Panc1 (cell line): ENCODE measurements at regions not wholly inside any gene's neighbourhood (a gene's known extent, or its start where the extent isn't known, plus 50 kb on each side); places are given as distances from the start of the nearest gene placed in this dataset.
A peak's percentile ranks its signal among the peaks of the same experiment; 100 is the strongest.

Source experiments
- ATAC-seq: fragments of 200-7000 bp; cut with Tn5 transposase; 2 replicates; pipeline ENCODE4 v1.9.1; 2020; ENCODE audit warnings: mild to moderate bottlenecking, moderate library complexity
- BruUV-seq: library from RNA; stranded (reverse); fragments of 400-500 nt; replicated peaks from 2 replicates; lab custom pipeline; 2021; lab: Mats Ljungman, UMichigan
- CTCF ChIA-PET: fragments of 300-600 bp; sonication (Branson Sonifier 250); formaldehyde crosslinking; loops from one replicate; lab custom pipeline; 2022; ENCODE audit warnings: antibody characterized with exemption; lab: Charles Lee
- POLR2A ChIA-PET: fragments of 300-600 bp; sonication (Branson Sonifier 250); formaldehyde crosslinking; loops from one replicate; lab custom pipeline; 2022; ENCODE audit warnings: antibody characterized with exemption; lab: Charles Lee
- DNase-seq: peaks from one replicate; pipeline ENCODE4 v3.0.0-alpha.2; 2010; ENCODE audit warnings: low read depth, low spot score
- H3K27ac ChIP-seq: 2 replicates; pipeline ENCODE4 v1.5.1; 2011; ENCODE audit warnings: mild to moderate bottlenecking, low read length, inconsistent platforms
- H3K27me3 ChIP-seq: fragments of 200-500 bp; sonication (Bioruptor generic); 2 replicates; pipeline ENCODE4 v1.6.0; 2014; ENCODE audit warnings: low read length, inconsistent platforms; ENCODE audit not compliant: control insufficient read depth, insufficient read depth
- H3K36me3 ChIP-seq: fragments of 200-500 bp; sonication (Bioruptor generic); 2 replicates; pipeline ENCODE4 v1.5.1; 2014; ENCODE audit warnings: inconsistent platforms, mild to moderate bottlenecking, low read length, moderate library complexity; ENCODE audit not compliant: control insufficient read depth, insufficient read depth
- H3K4me1 ChIP-seq: 2 replicates; pipeline ENCODE4 v1.5.1; 2011; ENCODE audit warnings: inconsistent platforms, mild to moderate bottlenecking, low read length, moderate library complexity; ENCODE audit not compliant: control insufficient read depth, insufficient read depth
- H3K4me3 ChIP-seq, 2 experiments: 2 replicates each; pipeline ENCODE4 v1.5.1; 2011 to 2012; ENCODE audit warnings: low read depth in 2 of 2, low read length in 2 of 2, mild to moderate bottlenecking in 2 of 2, inconsistent platforms in 1 of 2, moderate library complexity in 1 of 2
- H3K9me3 ChIP-seq: fragments of 200-500 bp; sonication (Bioruptor generic); 2 replicates; pipeline ENCODE4 v1.5.1; 2014; ENCODE audit warnings: low read depth, mild to moderate bottlenecking, inconsistent platforms, low read length, moderate library complexity; ENCODE audit not compliant: control insufficient read depth, insufficient read depth
- CTCF ChIP-seq: fragments of 450-650 bp; IDR thresholded peaks from 2 replicates; pipeline ENCODE4 v1.5.1; 2017; ENCODE audit warnings: mild to moderate bottlenecking
- POLR2AphosphoS5 ChIP-seq: IDR thresholded peaks from 2 replicates; pipeline ENCODE4 v1.6.1; 2012; ENCODE audit warnings: mild to moderate bottlenecking, low read depth, low read length, moderate library complexity
- SIN3A ChIP-seq: IDR thresholded peaks from 2 replicates; pipeline ENCODE4 v1.6.1; 2012; ENCODE audit warnings: low read depth, mild to moderate bottlenecking, low read length, moderate library complexity, borderline replicate concordance; ENCODE audit not compliant: insufficient read depth
- TCF7L2 ChIP-seq: IDR thresholded peaks from 2 replicates; pipeline ENCODE4 v1.6.1; 2011; ENCODE audit warnings: mild to moderate bottlenecking, low read depth, low read length, inconsistent platforms
- in situ Hi-C: cut with HindIII; loops from 2 replicates; pipeline ENCODE4 v1.10.0; 2016; ENCODE audit warnings: low sequenced_read_pairs, low pct_unique_long_range_greater_than_20kb
- intact Hi-C: fragments of 100-400 bp; cut with micrococcal nuclease; formaldehyde crosslinking; loops from one replicate; pipeline ENCODE4 v1.10.0; 2022; ENCODE audit not compliant: unreplicated experiment
- TF ChIP-seq, protein P1 (sequence below), 2 experiments: IDR thresholded peaks; 2 replicates each; pipeline ENCODE4 v1.6.1; 2011 to 2012; ENCODE audit warnings: low read depth in 2 of 2, control low read depth in 1 of 2, low read length in 1 of 2, mild to moderate bottlenecking in 1 of 2, moderate library complexity in 1 of 2; ENCODE audit not compliant: insufficient read depth in 1 of 2

DNA sequence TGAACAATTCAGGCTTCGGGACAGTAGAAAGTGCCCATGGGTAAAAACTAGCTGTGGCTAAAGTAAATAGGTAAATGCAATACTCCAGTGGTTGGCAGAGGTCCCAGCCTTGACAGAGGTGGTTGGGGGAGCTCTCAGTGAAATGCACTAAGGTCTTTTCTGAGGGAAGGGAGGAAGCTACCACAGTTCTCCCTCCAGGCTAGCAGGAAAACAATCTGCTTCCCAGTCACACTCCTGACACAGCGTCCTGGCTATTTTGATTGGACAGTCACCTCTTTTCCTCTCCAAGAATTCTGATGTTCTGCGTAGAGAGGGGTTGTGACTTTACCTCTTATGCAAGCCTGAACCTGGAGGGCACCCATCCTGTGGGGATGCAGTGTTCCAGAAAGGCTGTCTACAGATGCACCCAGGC is 128.7 kb downstream of the CYSLTR2 start:
- no peak for ATAC-seq
- Histone ChIP-seq H3K36me3 (no peaks in the 10 kb centered on the region), H3K9me3 (no peaks in the 10 kb centered on the region), H3K4me1 (no peaks in the 10 kb centered on the region), H3K27ac (no peak overlapping the region), H3K27me3 (no peaks in the 10 kb centered on the region), H3K4me3 (no peak overlapping the region)
- BruUV-seq: no TSS peak
- DNase-seq: no peak
- in situ Hi-C loops: no loop called here
- intact Hi-C loops: no loop called here
- TF ChIP-seq, protein P1, sequence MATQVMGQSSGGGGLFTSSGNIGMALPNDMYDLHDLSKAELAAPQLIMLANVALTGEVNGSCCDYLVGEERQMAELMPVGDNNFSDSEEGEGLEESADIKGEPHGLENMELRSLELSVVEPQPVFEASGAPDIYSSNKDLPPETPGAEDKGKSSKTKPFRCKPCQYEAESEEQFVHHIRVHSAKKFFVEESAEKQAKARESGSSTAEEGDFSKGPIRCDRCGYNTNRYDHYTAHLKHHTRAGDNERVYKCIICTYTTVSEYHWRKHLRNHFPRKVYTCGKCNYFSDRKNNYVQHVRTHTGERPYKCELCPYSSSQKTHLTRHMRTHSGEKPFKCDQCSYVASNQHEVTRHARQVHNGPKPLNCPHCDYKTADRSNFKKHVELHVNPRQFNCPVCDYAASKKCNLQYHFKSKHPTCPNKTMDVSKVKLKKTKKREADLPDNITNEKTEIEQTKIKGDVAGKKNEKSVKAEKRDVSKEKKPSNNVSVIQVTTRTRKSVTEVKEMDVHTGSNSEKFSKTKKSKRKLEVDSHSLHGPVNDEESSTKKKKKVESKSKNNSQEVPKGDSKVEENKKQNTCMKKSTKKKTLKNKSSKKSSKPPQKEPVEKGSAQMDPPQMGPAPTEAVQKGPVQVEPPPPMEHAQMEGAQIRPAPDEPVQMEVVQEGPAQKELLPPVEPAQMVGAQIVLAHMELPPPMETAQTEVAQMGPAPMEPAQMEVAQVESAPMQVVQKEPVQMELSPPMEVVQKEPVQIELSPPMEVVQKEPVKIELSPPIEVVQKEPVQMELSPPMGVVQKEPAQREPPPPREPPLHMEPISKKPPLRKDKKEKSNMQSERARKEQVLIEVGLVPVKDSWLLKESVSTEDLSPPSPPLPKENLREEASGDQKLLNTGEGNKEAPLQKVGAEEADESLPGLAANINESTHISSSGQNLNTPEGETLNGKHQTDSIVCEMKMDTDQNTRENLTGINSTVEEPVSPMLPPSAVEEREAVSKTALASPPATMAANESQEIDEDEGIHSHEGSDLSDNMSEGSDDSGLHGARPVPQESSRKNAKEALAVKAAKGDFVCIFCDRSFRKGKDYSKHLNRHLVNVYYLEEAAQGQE (IDR thresholded peaks at IDR 0.05; ENCODE audit: insufficient read depth in 1 of 2, low read depth in 2 of 2, low read length in 1 of 2): no peak
- TF ChIP-seq CTCF (no peak), SIN3A (no peak), TCF7L2 (no peak), POLR2AphosphoS5 (no peak)
- ChIA-PET CTCF (no interaction called here), POLR2A (no interaction called here)

DNA sequence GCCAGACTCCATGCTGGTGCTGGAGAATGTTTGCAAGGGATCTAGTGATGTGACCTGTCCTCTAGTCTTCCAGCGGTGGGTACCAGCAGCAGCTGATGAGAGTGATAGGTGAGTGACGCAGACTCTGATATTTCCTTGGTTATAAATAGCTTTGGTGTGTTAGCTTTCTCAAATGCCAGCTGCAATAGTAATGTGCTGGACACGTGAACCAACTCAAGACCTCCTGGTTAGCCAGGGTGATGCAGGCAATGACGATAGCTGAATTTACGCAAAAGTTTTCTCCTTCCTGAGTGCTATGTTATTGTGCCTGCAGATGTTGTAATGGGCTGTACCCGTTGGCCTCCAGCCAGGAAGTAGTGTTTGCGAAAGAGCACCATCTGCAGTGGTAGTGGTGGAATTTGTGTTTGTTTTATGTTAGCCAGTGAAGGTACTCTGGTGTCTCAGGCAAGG is 129.5 kb downstream of the CYSLTR2 start:
- no peak for TF ChIP-seq POLR2AphosphoS5
- TF ChIP-seq, protein P1 (IDR thresholded peaks at IDR 0.05; ENCODE audit: insufficient read depth in 1 of 2, low read depth in 2 of 2, low read length in 1 of 2): no peak
- TF ChIP-seq CTCF: no peak
- no peak for TF ChIP-seq TCF7L2
- no peak for TF ChIP-seq SIN3A
- no TSS peak for BruUV-seq
- Histone ChIP-seq H3K9me3 (no peaks in the 10 kb centered on the region), H3K36me3 (no peaks in the 10 kb centered on the region), H3K4me1 (no peaks in the 10 kb centered on the region), H3K27me3 (no peaks in the 10 kb centered on the region), H3K27ac (no peak overlapping the region), H3K4me3 (no peak overlapping the region)
- in situ Hi-C loops (no loop called here), intact Hi-C loops (no loop called here)
- DNase-seq (peak; percentile 4), ATAC-seq (no peak)
- POLR2A ChIA-PET: no interaction called here
- CTCF ChIA-PET: no interaction called here
